Left lung (tissue), 4 donors: ENCODE measurements at regions not wholly inside any gene's neighbourhood (a gene's known extent, or its start where the extent isn't known, plus 50 kb on each side); places are given as distances from the start of the nearest gene placed in this dataset.
"Not testable (repeated sequence)": the region's sequence is repeated elsewhere in the genome, so short reads cannot be mapped to it uniquely, and the experiment has no call there.

ENCODE experiments used
- ATAC-seq: fragments of 200-7000 bp; cut with Tn5 transposase; one replicate; pipeline ENCODE4 v1.9.1; 2020; ENCODE audit warnings: moderate library complexity
- DNase-seq, 4 donors: peaks; one replicate each; pipeline ENCODE4 v3.0.0-alpha.2; 2013 to 2020
- H3K27ac ChIP-seq, 2 donors: fragments of 200-600 bp; sonication (generic) in 1 of 2; one replicate each; pipeline versions ENCODE4 v1.5.0 to v1.8.0; 2020 to 2021
- H3K27me3 ChIP-seq, 2 donors: fragments of 200-600 bp; sonication (generic) in 1 of 2; one replicate each; pipeline versions ENCODE4 v1.5.0 to v1.8.0; 2020 to 2021
- H3K36me3 ChIP-seq, 2 donors: fragments of 200-600 bp; sonication (generic) in 1 of 2; one replicate each; pipeline versions ENCODE4 v1.5.0 to v1.8.0; 2020 to 2021
- H3K4me1 ChIP-seq, 2 donors: fragments of 200-600 bp; one replicate each; pipeline ENCODE4 v1.8.0; 2021
- H3K4me3 ChIP-seq, 2 donors: fragments of 200-600 bp; sonication (generic) in 1 of 2; one replicate each; pipeline versions ENCODE4 v1.5.0 to v1.8.0; 2020 to 2021; ENCODE audit warnings: mild to moderate bottlenecking in 1 of 2
- H3K9me3 ChIP-seq, 2 donors: fragments of 200-600 bp; sonication (generic) in 1 of 2; one replicate each; pipeline versions ENCODE4 v1.5.0 to v1.8.0; 2020 to 2021
- intact Hi-C, 2 donors: fragments of 100-400 bp; cut with DNase I; formaldehyde crosslinking; loops; one replicate each; pipeline versions ENCODE4 v1.11.2 to v1.14.2; 2022
- TF ChIP-seq, protein P1 (sequence below), 2 donors: fragments of 200-600 bp; sonication (generic) in 1 of 2; IDR thresholded peaks; one replicate each; pipeline versions ENCODE4 v1.5.0 to v1.8.0; 2021; ENCODE audit warnings: antibody characterized with exemption in 2 of 2
- donor health status: DM: no; HTN: yes; CAD: no.
- donor health status: DM: no; HTN: no; CAD: no.

DNA sequence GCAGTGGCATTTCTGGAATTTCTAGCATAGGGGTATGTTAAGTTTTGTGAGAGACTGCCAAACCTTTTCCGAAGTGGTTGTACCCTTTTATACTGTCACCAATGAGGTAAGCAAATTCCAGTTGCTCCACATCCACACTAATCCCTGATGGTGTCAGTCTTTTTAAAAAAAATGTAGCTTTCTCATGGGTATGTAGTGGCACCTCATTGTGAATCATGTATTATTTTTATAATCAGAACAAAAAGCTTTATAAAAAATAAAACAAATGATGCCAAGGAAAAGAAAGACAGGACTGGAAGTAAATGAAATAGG is 93.4 kb upstream of the CLINT1 start:
- no peak overlapping the region for H3K27ac ChIP-seq
- no peaks in the 10 kb centered on the region for H3K9me3 ChIP-seq
- H3K4me3 ChIP-seq: no peak overlapping the region
- no peak for ATAC-seq
- no peaks in the 10 kb centered on the region for H3K36me3 ChIP-seq
- intact Hi-C loops: no loop called here
- peaks cover 0 to 5% of the 10 kb centered on the region in 2 donors for H3K4me1 ChIP-seq
- TF ChIP-seq, protein P1, sequence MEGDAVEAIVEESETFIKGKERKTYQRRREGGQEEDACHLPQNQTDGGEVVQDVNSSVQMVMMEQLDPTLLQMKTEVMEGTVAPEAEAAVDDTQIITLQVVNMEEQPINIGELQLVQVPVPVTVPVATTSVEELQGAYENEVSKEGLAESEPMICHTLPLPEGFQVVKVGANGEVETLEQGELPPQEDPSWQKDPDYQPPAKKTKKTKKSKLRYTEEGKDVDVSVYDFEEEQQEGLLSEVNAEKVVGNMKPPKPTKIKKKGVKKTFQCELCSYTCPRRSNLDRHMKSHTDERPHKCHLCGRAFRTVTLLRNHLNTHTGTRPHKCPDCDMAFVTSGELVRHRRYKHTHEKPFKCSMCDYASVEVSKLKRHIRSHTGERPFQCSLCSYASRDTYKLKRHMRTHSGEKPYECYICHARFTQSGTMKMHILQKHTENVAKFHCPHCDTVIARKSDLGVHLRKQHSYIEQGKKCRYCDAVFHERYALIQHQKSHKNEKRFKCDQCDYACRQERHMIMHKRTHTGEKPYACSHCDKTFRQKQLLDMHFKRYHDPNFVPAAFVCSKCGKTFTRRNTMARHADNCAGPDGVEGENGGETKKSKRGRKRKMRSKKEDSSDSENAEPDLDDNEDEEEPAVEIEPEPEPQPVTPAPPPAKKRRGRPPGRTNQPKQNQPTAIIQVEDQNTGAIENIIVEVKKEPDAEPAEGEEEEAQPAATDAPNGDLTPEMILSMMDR (IDR thresholded peaks at IDR 0.05): no peak
- H3K27me3 ChIP-seq: no peaks in the 10 kb centered on the region
- no peak for DNase-seq

DNA sequence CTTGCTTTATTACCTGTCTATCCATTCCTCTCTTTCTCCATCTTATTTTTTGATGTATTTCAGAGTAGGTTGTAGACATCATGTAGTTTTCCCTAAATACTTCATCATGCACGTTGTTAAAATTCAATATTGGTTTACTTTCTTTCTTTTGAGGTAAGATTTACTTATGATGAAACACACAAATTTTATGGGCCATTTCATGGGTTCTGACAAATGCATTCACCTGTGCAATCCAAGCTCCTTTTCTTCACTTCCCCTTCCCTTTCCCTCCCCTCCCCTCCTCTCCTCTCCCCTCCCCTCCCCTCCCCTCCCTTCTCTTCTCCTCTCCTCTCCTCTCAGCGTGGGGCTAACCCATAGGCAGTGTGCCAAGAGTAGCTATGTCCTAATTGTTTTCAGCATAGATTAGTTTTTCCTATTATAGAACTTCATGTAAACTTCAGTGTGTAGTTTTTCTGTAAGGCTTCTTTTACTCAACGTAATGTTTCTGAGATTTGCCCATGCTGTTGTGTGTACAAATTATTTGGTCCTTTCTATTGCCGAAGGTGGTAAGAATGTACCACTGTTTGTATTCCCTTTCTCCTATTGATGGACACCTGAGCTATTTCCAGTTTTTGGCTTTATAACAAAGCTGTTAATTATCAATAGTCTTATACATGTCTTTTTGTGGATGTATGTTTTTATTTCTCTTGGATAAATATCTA is 92.9 kb upstream of the CLINT1 start:
- DNase-seq: no peak
- Histone ChIP-seq H3K9me3 (no peaks in the 10 kb centered on the region), H3K27ac (no peak overlapping the region), H3K4me3 (no peak overlapping the region), H3K36me3 (no peaks in the 10 kb centered on the region), H3K27me3 (no peaks in the 10 kb centered on the region), H3K4me1 (peaks cover 0 to 5% of the 10 kb centered on the region in 2 donors)
- intact Hi-C loops: no loop called here
- TF ChIP-seq, protein P1 (IDR thresholded peaks at IDR 0.05): no peak
- no peak for ATAC-seq

DNA sequence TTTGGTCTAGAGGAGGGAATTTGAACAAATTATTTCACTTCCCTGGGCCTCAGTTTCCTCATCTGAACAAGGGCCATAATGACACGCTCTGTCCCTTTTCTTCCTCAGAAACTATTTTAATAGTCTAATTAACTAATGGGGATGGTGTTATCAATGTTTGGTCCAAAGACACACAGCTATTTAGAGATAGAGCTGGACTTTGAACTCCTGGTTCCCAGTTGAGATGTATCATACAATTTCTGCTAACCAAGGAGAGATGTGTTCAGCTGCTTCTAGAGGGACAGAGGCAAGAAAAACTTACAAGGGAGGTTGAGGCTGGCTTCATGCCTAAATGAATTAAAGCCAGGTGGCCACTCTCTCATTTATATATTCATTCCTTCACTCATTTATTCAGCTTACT is 90.6 kb upstream of the CLINT1 start:
- ATAC-seq (no peak), DNase-seq (no peak)
- intact Hi-C loops: no loop called here
- Histone ChIP-seq H3K4me3 (no peak overlapping the region), H3K4me1 (peaks cover 0 to 5% of the 10 kb centered on the region in 2 donors), H3K27ac (no peak overlapping the region), H3K9me3 (no peaks in the 10 kb centered on the region), H3K36me3 (no peaks in the 10 kb centered on the region), H3K27me3 (no peaks in the 10 kb centered on the region)
- TF ChIP-seq, protein P1 (IDR thresholded peaks at IDR 0.05): no peak

DNA sequence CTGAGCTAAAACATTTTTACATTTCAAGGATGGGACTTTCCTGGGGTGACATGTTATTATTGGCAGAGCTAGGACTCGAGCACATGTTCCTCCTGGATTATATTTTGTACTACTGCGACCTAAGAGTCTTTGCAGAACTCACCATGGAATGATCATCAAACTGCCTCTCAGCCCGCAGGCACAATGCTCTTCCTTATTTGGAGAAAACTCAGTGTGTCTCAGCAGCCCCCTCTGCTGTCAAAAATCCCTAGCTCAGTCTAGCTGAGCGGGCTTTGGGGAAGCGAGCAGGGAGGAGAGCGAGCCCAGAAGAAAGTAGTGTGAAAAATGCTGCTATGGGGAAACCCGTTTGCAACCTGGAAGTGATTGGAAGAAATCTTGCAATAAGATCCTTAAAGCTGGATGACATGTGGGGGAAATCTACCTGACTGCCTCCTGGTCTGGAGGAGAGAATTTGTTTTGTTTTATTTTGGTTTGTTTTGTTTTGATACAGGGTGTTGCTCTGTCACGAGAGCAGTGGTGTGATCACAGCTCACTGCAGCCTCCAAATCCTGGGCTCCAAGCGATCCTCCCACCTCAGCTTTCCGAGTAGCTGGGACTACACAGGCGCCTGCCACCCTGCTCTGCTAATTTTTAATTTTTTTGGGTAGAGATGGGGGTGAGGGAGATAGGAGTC is 89.9 kb upstream of the CLINT1 start:
- Histone ChIP-seq H3K27me3 (no peaks in the 10 kb centered on the region), H3K4me3 (no peak overlapping the region), H3K36me3 (no peaks in the 10 kb centered on the region), H3K27ac (no peak overlapping the region), H3K4me1 (peaks cover 0 to 5% of the 10 kb centered on the region in 2 donors), H3K9me3 (no peaks in the 10 kb centered on the region)
- peak; percentile 100 for ATAC-seq
- intact Hi-C loops: no loop called here
- DNase-seq: peak in 3 of 4 donors; percentile 86 to 92 (median 88)
- TF ChIP-seq, protein P1 (IDR thresholded peaks at IDR 0.05): peak; percentile 73 to 82

DNA sequence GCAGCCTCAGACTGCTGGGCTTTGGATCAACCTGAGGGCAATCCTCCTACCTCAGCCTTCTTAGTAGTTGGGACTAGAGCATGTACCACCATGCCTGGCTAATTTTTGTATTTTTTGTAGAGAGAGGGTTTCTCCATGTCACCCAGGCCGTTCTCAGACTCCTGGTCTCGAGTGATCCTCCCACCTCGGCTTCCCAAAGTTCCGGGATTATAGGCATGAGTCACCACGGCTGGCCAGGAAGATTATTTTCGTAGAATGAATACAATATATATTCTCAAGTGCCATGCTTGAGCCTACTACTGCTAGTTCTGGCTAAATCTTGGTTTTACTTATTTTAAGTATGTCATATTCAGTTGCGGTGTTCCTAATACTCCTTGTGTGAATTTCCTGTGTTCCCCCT is 88.2 kb upstream of the CLINT1 start:
- Histone ChIP-seq H3K4me1 (peaks cover 0 to 5% of the 10 kb centered on the region in 2 donors), H3K9me3 (no peaks in the 10 kb centered on the region), H3K4me3 (no peak overlapping the region), H3K36me3 (no peaks in the 10 kb centered on the region), H3K27me3 (no peaks in the 10 kb centered on the region), H3K27ac (no peak overlapping the region)
- TF ChIP-seq, protein P1 (IDR thresholded peaks at IDR 0.05): no peak
- no peak for DNase-seq
- no peak for ATAC-seq
- intact Hi-C loops: no loop called here

DNA sequence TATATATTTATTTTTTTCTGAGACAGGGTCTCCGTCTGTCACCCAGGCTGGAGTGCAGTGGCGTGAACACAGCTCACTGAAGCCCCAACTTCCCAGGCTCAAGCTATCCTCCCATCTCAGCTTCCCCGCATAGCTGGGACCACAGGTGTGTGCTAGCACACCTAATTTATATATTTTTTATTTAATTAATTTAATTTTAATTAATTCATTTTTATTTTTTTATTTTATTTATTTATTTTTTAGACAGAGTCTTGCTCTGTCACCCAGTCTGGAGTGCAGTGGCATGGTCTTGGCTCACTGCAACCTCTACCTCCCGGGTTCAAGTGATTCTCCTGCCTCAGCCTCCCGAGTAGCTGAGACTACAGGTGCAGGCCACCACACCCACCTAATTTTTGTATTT is 86.9 kb upstream of the CLINT1 start:
- H3K9me3 ChIP-seq, H3K4me1 ChIP-seq, ATAC-seq, DNase-seq, intact Hi-C loops, H3K36me3 ChIP-seq, H3K27ac ChIP-seq, H3K4me3 ChIP-seq, H3K27me3 ChIP-seq: not testable (repeated sequence)
